K562 (cell line): ENCODE measurements at regions not wholly inside any gene's neighbourhood (a gene's known extent, or its start where the extent isn't known, plus 50 kb on each side); places are given as distances from the start of the nearest gene placed in this dataset.

Source experiments
- ATAC-seq: fragments of 200-7000 bp; cut with Tn5 transposase; 3 replicates; pipeline ENCODE4 v1.9.1; 2020; ENCODE audit warnings: moderate library complexity
- BruUV-seq: library from RNA; stranded (reverse); fragments of 400-500 nt; replicated peaks from 2 replicates; lab custom pipeline; 2021; lab: Mats Ljungman, UMichigan
- CTCF ChIA-PET: fragments of 300-600 bp; formaldehyde crosslinking; extraction: SDS; loops from one replicate; lab custom pipeline; 2021; ENCODE audit warnings: low intra/inter-chr PET ratio; lab: Yijun Ruan, JAX
- POLR2A ChIA-PET: fragments of 300-600, 350-650 bp; sonication (Branson Sonifier 250); formaldehyde crosslinking; extraction: SDS; loops from one replicate; lab custom pipeline; 2021; ENCODE audit warnings: antibody characterized with exemption, inconsistent platforms; lab: Yijun Ruan, JAX
- DNase-seq, 4 experiments: peaks; one replicate each; pipeline versions ENCODE4 v3.0.0 to v3.0.0-alpha.2; 2011 to 2018; ENCODE audit warnings: low spot score in 3 of 4, mixed read lengths in 3 of 4; ENCODE audit errors: extremely low read depth in 1 of 4
- FAIRE-seq: peaks from 2 replicates; lab custom pipeline; 2011; peaks lifted over from hg19 to GRCh38; lab: Jason Lieb, UNC
- H2AFZ ChIP-seq: 2 replicates; pipeline ENCODE4 v1.6.0; 2011; ENCODE audit warnings: low read depth, low read length, control low read depth, inconsistent platforms
- H3K27ac ChIP-seq: fragments of 200-600 bp; 3 replicates; pipeline ENCODE4 v1.8.0; 2011; ENCODE audit warnings: low read depth, mild to moderate bottlenecking, control low read depth, inconsistent platforms, low read length, moderate library complexity, mixed read lengths; ENCODE audit errors: extremely low read depth
- H3K27me3 ChIP-seq, 2 experiments: fragments of 300-600 bp in 1 of 2; 2 replicates in 1 of 2; 3 replicates in 1 of 2; pipeline versions ENCODE4 v1.6.0 to v1.8.0; 2011; ENCODE audit warnings: inconsistent platforms in 2 of 2, low read length in 2 of 2, mild to moderate bottlenecking in 1 of 2, mixed read lengths in 1 of 2, moderate library complexity in 1 of 2; ENCODE audit not compliant: control insufficient read depth in 2 of 2, insufficient read depth in 2 of 2
- H3K36me3 ChIP-seq: fragments of 300-600 bp; 3 replicates; pipeline ENCODE4 v1.8.0; 2011; ENCODE audit warnings: mild to moderate bottlenecking, low read length, inconsistent platforms; ENCODE audit not compliant: control insufficient read depth, insufficient read depth
- H3K4me1 ChIP-seq, 2 experiments: fragments of 200-600 bp in 1 of 2; replicated peaks in 1 of 2; 2 replicates in 1 of 2; 3 replicates in 1 of 2; pipeline versions ENCODE4 v1.5.1 to v1.8.0; 2011; ENCODE audit warnings: inconsistent platforms in 2 of 2, low read length in 2 of 2, mild to moderate bottlenecking in 1 of 2, mixed read lengths in 1 of 2, moderate library complexity in 1 of 2; ENCODE audit not compliant: control insufficient read depth in 2 of 2, insufficient read depth in 2 of 2
- H3K4me2 ChIP-seq: 2 replicates; pipeline ENCODE4 v1.6.1; 2011; ENCODE audit warnings: low read length, control low read depth, inconsistent platforms, mixed read lengths; ENCODE audit not compliant: insufficient read depth
- H3K4me3 ChIP-seq: fragments of 200-600 bp; sonication (generic), shearing (Covaris generic); 2 replicates; pipeline ENCODE4 v1.5.1; 2016; ENCODE audit warnings: control low read depth, inconsistent platforms
- H3K79me2 ChIP-seq: fragments of 200-600 bp; 3 replicates; pipeline ENCODE4 v1.8.0; 2011; ENCODE audit warnings: low read length, inconsistent platforms; ENCODE audit not compliant: control insufficient read depth, insufficient read depth
- H3K9ac ChIP-seq, 2 experiments: 2 replicates each; pipeline versions ENCODE4 v1.6.0 to v1.6.1; 2011; ENCODE audit warnings: low read depth in 2 of 2, low read length in 2 of 2, control low read depth in 1 of 2, inconsistent platforms in 1 of 2, mild to moderate bottlenecking in 1 of 2, mixed read lengths in 1 of 2; ENCODE audit not compliant: insufficient read depth in 1 of 2
- H3K9me1 ChIP-seq: one replicate; pipeline ENCODE4 v1.6.0; 2011; ENCODE audit warnings: inconsistent platforms, mild to moderate bottlenecking, low read length, moderate library complexity; ENCODE audit not compliant: control insufficient read depth, insufficient read depth
- H3K9me3 ChIP-seq: replicated peaks from 2 replicates; pipeline ENCODE4 v1.5.1; 2011; ENCODE audit warnings: low read depth, low read length, inconsistent platforms; ENCODE audit not compliant: control insufficient read depth, insufficient read depth
- H4K20me1 ChIP-seq: replicated peaks from 2 replicates; pipeline ENCODE4 v1.6.1; 2011; ENCODE audit warnings: low read length, inconsistent platforms, mixed read lengths; ENCODE audit not compliant: control insufficient read depth, insufficient read depth
- MCM2 ChIP-seq: fragments of 450-650 bp; IDR thresholded peaks from 2 replicates; pipeline ENCODE4 v1.6.1; 2017; ENCODE audit warnings: low read depth, mild to moderate bottlenecking
- ZNF507 ChIP-seq: conservative IDR thresholded peaks from 2 replicates; pipeline ENCODE4 v1.6.1; 2017; ENCODE audit warnings: missing genetic modification characterization, missing compliant biosample characterization
- WGBS: fragments of 100-300 bp; shearing (Covaris generic); methylation state at CpG from one replicate; pipeline ENCODE4 v1.1.6; 2016; ENCODE audit warnings: low coverage, mixed read lengths; ENCODE audit not compliant: insufficient coverage; ENCODE audit errors: missing lambda C conversion rate; 5-methylcytosine and 5-hydroxymethylcytosine counted together
- in situ Hi-C: fragments of 300-500 bp; cut with MboI; formaldehyde crosslinking; loops from 4 replicates; pipeline ENCODE4 v1.15.0; 2018; ENCODE audit warnings: inconsistent platforms, mixed read lengths
- intact Hi-C: fragments of 100-400 bp; cut with micrococcal nuclease; formaldehyde crosslinking; loops from 2 replicates; pipeline ENCODE4 v1.14.2; 2022
- TF ChIP-seq, protein P1 (sequence below): fragments of 450-650 bp; formaldehyde crosslinking; IDR thresholded peaks from 2 replicates; pipeline ENCODE4 v1.4.0; 2020; ENCODE audit warnings: mild to moderate bottlenecking, mixed read lengths

DNA sequence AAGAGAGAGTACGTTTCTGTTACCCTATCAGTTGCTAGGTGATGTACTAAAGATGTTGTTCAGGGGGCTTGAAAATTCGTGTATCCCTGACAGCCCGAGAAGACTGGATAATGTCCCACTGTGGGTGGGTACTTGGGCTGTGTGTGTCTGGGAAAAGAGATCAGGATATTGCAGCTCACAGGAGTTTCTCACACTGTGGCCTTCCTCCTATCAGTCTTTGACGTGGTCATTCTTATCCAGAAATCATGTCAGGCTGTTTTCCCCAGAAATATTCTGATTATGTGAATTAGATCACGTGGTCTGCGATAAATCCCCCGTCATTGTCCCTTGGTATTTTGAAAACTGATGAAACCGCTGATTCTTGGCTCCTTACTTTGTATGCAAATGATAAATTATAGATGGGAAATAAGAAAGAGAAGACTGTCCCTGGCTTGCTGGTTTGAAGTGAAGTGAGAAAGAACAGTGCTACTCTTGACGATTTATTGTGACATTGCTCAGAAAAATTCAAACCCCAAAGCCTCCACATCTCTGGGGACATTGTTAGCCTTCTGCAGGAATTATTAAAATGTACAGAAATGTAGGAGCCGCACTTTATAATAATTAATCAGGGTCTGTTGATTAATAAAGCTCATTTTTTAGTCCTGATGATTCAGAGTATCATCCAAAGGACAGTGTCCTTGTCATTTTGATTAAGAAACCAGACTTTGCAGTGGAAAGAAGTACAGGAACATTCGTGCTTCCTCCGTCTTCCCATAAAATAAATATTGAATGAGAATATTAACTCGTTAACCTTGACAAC, 167.5 kb upstream of the TSHZ2 start:
- H3K27me3 ChIP-seq: no peaks in the 10 kb centered on the region
- no peak for ATAC-seq
- no peaks in the 10 kb centered on the region for H3K9me3 ChIP-seq
- BruUV-seq: no TSS peak
- no peak for TF ChIP-seq MCM2
- TF ChIP-seq, protein P1, sequence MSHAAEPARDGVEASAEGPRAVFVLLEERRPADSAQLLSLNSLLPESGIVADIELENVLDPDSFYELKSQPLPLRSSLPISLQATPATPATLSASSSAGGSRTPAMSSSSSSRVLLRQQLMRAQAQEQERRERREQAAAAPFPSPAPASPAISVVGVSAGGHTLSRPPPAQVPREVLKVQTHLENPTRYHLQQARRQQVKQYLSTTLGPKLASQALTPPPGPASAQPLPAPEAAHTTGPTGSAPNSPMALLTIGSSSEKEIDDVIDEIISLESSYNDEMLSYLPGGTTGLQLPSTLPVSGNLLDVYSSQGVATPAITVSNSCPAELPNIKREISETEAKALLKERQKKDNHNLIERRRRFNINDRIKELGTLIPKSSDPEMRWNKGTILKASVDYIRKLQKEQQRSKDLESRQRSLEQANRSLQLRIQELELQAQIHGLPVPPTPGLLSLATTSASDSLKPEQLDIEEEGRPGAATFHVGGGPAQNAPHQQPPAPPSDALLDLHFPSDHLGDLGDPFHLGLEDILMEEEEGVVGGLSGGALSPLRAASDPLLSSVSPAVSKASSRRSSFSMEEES (CRISPR knock-in tag): peak; percentile 50
- no peak overlapping the region for H3K4me3 ChIP-seq
- under 1% methylated on average over 13 of the region's 13 CpGs for WGBS
- H3K4me2 ChIP-seq: no peak overlapping the region
- H3K9ac ChIP-seq: no peak overlapping the region
- H3K79me2 ChIP-seq: no peaks in the 10 kb centered on the region
- DNase-seq: no peak
- ChIA-PET CTCF (interaction anchor here (0.5 kb wide), 1 partner anchor 743 kb away, joined by 3 read pairs; no protein-coding TSS in a partner anchor), POLR2A (no interaction called here)
- in situ Hi-C loops: no loop called here
- H3K9me1 ChIP-seq: no peaks in the 10 kb centered on the region
- intact Hi-C loops: no loop called here
- H3K36me3 ChIP-seq: no peaks in the 10 kb centered on the region
- H4K20me1 ChIP-seq: no peaks in the 10 kb centered on the region
- no peak overlapping the region for H2AFZ ChIP-seq
- no peak for FAIRE-seq
- H3K27ac ChIP-seq: no peak overlapping the region
- no peaks in the 10 kb centered on the region for H3K4me1 ChIP-seq

DNA sequence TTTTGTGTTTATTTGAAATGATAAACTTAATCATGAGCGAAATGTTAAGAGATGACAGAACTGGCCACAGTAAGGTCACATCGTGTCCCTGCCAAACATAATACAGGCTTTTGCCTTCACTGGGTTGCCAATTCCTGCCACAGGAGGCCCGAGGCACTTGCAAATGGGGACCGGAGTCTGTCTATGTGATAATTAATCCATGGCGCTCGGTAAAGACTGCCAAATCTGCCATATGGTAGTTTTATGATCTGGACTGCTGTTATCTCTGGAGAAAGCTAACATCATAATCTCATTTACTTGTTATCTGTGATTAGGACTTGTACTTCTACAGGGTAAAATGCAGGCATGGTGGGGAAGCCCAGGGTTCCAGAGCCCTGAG, 170.5 kb upstream of the TSHZ2 start:
- DNase-seq (no peak), ATAC-seq (no peak), FAIRE-seq (no peak)
- Histone ChIP-seq H3K79me2 (no peaks in the 10 kb centered on the region), H3K4me2 (no peak overlapping the region), H3K9ac (no peak overlapping the region), H3K36me3 (no peaks in the 10 kb centered on the region), H3K27me3 (no peaks in the 10 kb centered on the region), H4K20me1 (no peaks in the 10 kb centered on the region), H3K4me1 (no peaks in the 10 kb centered on the region), H2AFZ (no peak overlapping the region), H3K9me3 (no peaks in the 10 kb centered on the region), H3K9me1 (no peaks in the 10 kb centered on the region), H3K27ac (no peak overlapping the region), H3K4me3 (no peak overlapping the region)
- CTCF ChIA-PET: no interaction called here
- POLR2A ChIA-PET: no interaction called here
- TF ChIP-seq ZNF507 (tag): no peak
- no TSS peak for BruUV-seq
- 0% methylated on average over 6 of the region's 6 CpGs for WGBS
- in situ Hi-C loops: no loop called here
- intact Hi-C loops: no loop called here
